ENCODE measurements at regions not wholly inside any gene's neighbourhood (a gene's known extent, or its start where the extent isn't known, plus 50 kb on each side); places are given as distances from the start of the nearest gene placed in this dataset.

GRCh38 chr1:56167596-56167995, 411.8 kb downstream of the PLPP3 start:
- no peak overlapping the region for H2BK15ac ChIP-seq (ENCODE audit: low read length)
- H3K27ac ChIP-seq (ENCODE audit: low read depth, low read length) = no peak overlapping the region
- no peak overlapping the region for H3K9ac ChIP-seq (replicated peaks in 1 of 4; ENCODE audit: extremely low read depth in 1 of 4, low read depth in 3 of 4, low read length in 3 of 4)
- no peak overlapping the region for H3K4ac ChIP-seq (replicated peaks; ENCODE audit: insufficient read length, low read depth, low read length)
- H2BK20ac ChIP-seq (ENCODE audit: low read length) = no peak overlapping the region
- H3K56ac ChIP-seq (replicated peaks; ENCODE audit: insufficient read length, low read depth, low read length) = no peak overlapping the region
- H3K27me3 ChIP-seq (replicated peaks in 1 of 4; ENCODE audit: control insufficient read depth in 3 of 4, extremely low read depth in 1 of 4, insufficient read depth in 3 of 4, low read length in 3 of 4) = no peaks in the 10 kb centered on the region
- H3K14ac ChIP-seq (ENCODE audit: insufficient read length) = no peak overlapping the region
- H3K23ac ChIP-seq (ENCODE audit: insufficient read length) = no peak overlapping the region
- 45% methylated on average over 3 of the region's 3 CpGs; no CpG with 5 or more reads in 1 of the 2 experiments for WGBS, 2 experiments (ENCODE audit: extremely low coverage in 1 of 2, insufficient coverage in 1 of 2, insufficient read length in 1 of 2, insufficient replicate concordance in 2 of 2, low coverage in 1 of 2, low lambda C conversion rate in 2 of 2, missing lambda C conversion rate in 1 of 2)
- H4K5ac ChIP-seq (ENCODE audit: insufficient read length, low read depth, low read length) = no peak overlapping the region
- CTCF ChIA-PET (ENCODE audit: partially characterized antibody) = interaction anchor here (0.7 kb wide), 1 partner anchor 466 kb away, joined by 5 read pairs; no protein-coding TSS in a partner anchor
- DNase-seq (ENCODE audit: low read depth in 1 of 2, low spot score in 2 of 2) (no peak), FAIRE-seq (no peak)
- peaks cover 0 to 5% (median 3%) of the 10 kb centered on the region in 4 experiments; a peak in 3 of 7 replicates for H3K4me1 ChIP-seq (replicated peaks in 1 of 4; ENCODE audit: control insufficient read depth in 3 of 4, insufficient read depth in 4 of 4, low read length in 3 of 4)
- POLR2A ChIA-PET (ENCODE audit: partially characterized antibody) = interaction anchor here (0.9 kb wide), 1 partner anchor 12 kb away, joined by 3 read pairs; no protein-coding TSS in a partner anchor
- no peaks in the 10 kb centered on the region for H3K23me2 ChIP-seq (ENCODE audit: low read depth, low read length)
- H3K4me3 ChIP-seq (ENCODE audit: extremely low read depth in 1 of 4, insufficient read depth in 2 of 4, low read depth in 3 of 4, low read length in 4 of 4) = no peak overlapping the region
- peak overlapping the region; percentile 54 for H2AFZ ChIP-seq (ENCODE audit: low read length)
- H3K4me2 ChIP-seq (ENCODE audit: insufficient read depth in 1 of 2, low read depth in 2 of 2, low read length in 2 of 2) = no peak overlapping the region
- no peak overlapping the region for H2BK5ac ChIP-seq (ENCODE audit: low read depth, low read length)
- H3K79me2 ChIP-seq (ENCODE audit: control insufficient read depth in 1 of 2, insufficient read depth in 2 of 2, low read length in 2 of 2) = no peaks in the 10 kb centered on the region
- no peak overlapping the region for H3K18ac ChIP-seq (ENCODE audit: extremely low read depth, low read length)
- H2BK12ac ChIP-seq (ENCODE audit: low read depth, low read length) = no peak overlapping the region
- no peaks in the 10 kb centered on the region for H3K9me3 ChIP-seq (ENCODE audit: insufficient read depth in 2 of 2, low read depth in 1 of 2, low read length in 1 of 2)
- H4K91ac ChIP-seq (replicated peaks; ENCODE audit: insufficient read length, low read length) = no peak overlapping the region
- H2BK120ac ChIP-seq (replicated peaks; ENCODE audit: low read depth, low read length) = no peak overlapping the region
- H2AK5ac ChIP-seq (ENCODE audit: low read depth, low read length) = no peak overlapping the region
- H4K20me1 ChIP-seq (replicated peaks in 1 of 2; ENCODE audit: control insufficient read depth in 1 of 2, insufficient read depth in 2 of 2, low read length in 2 of 2) = no peaks in the 10 kb centered on the region
- no peak overlapping the region for H4K8ac ChIP-seq (ENCODE audit: extremely low read depth, insufficient read depth, low read length)
- H3K36me3 ChIP-seq (ENCODE audit: control insufficient read depth in 2 of 4, insufficient read depth in 4 of 4, low read length in 3 of 4) = no peaks in the 10 kb centered on the region
- no peaks in the 10 kb centered on the region for H3K79me1 ChIP-seq (ENCODE audit: low read depth, low read length)
- TF ChIP-seq E2F6 (IDR thresholded peaks at IDR 0.05) (no peak), RFX5 (IDR thresholded peaks at IDR 0.05; ENCODE audit: borderline replicate concordance, low read depth, low read length) (no peak), TEAD4 (IDR thresholded peaks at IDR 0.05; ENCODE audit: low read depth, low read length) (no peak), CHD2 (IDR thresholded peaks at IDR 0.05; ENCODE audit: low read length) (no peak), CTCF (IDR thresholded peaks at IDR 0.05; ENCODE audit: control extremely low read depth in 1 of 3, insufficient read depth in 1 of 3, low read depth in 1 of 3, low read length in 3 of 3) (no peak)
